Fibroblast of upper back skin (primary cell): ENCODE measurements at regions not wholly inside any gene's neighbourhood (a gene's known extent, or its start where the extent isn't known, plus 50 kb on each side); places are given as distances from the start of the nearest gene placed in this dataset.

ENCODE experiments used
- DNase-seq: peaks from one replicate; pipeline ENCODE4 v3.0.0-alpha.2; 2013

DNA sequence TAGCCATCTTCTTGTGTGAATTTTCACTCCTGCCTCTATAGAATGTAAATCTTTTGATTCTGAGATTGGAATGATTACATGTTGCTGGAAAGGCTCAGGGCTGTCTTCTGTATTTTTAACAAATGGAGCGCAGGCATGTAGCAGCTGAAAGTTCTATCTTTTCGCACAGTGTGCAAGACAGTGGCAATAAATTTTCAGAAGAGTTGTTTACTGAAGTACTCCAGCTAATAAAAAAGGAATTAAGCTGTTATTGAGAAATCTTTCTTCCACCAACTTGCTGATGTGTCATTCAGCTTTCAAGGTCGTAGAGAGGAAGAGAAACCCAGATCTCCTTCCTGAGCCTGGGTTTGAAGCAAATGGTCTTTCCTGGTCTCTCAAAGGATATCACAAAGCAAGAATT, 122.0 kb upstream of the PUDP start:
- DNase-seq, result peak; percentile 18

DNA sequence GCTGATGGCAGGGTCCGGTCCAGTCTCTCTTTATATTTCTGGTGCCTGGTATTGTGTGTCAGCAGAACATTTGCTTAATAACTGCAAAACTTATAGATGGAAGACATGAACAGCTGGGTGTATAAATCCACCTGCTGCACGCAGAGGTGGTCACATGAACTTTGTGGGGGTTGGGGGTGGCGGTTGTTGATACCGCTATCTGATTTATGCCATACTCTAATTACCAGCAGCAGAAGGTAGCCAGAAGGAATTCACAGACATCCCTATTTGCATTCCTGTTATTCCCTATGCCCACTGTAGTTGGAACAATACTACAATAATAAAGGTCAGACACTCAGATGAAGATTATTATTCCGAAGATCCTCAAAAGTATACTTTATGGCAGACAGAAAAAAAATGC, 121.6 kb upstream of the PUDP start:
- no peak for DNase-seq

DNA sequence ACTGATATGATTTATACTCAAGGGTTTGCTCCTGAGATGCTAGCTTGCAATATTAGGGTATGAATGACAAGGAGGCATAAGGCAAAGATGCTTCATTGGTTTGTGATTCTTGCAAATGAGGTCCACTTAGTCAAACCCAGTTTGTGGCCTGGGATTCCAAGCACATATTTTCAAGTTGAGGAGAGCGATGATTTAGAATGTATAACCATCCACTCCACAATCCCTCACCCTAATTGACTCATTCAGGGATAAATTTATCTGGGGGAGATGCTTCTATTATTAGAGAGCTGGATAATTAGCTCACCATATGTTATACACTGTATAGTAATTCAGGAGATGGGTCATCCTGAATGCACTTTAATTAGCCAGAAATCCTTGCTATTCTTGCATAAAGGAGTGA, 118.3 kb upstream of the PUDP start:
- peak; percentile 46 for DNase-seq

DNA sequence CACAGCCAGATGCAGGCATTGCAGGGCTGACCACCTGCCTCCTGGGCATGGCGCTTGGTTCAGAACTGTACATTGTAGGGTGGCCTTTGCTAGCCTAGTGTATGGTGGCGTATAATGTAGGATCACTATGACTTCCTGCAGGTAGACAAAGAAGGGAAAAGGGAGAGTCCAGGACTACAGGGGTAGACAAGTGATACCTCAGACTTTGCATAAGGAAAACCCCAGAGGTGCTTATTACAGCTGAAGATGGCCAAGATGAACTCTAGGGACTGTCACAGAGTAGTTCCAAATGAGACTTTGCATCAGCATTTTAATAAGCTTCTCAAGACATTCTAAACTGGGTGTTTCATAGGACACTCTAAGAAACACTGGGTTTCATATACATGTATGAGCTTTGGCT, 116.4 kb upstream of the PUDP start:
- no peak for DNase-seq

DNA sequence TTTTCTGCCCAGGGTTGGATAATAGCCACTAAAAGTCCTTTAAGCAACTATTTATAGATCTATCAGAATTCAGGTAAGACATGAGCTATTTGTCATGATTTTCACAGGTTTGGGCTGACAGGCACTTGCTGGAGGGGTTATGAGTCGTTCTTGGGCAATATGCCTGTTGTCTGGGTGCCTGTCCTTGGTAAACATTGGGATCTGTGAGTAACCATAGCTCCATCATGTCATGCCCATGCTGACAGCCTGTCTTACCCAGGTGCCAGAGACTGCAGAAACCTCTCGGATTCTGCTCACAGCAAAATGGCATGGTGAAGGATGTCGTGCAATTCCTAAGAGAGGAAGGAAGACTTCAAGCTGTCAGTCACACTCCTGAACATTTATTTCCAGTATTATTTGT, 116.0 kb upstream of the PUDP start:
- DNase-seq, result no peak

DNA sequence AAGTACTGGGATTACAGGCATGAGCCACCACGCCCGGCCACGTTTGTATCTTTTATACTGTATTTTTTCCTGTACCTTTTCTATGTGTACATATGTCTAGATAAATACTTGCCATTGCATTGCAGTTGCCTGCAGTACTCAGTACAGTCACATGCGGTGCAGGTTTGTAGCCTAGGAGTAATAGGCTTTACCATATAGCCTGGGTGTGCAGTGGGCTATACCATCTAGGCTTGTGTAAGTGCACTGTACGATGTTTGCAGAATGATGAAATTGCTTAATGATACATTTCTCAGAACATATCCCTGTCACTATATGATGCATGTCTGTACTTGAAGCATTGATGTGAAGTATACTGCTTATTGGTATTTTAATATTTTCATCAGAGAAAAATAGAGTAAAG, 115.4 kb upstream of the PUDP start:
- DNase-seq, result no peak

DNA sequence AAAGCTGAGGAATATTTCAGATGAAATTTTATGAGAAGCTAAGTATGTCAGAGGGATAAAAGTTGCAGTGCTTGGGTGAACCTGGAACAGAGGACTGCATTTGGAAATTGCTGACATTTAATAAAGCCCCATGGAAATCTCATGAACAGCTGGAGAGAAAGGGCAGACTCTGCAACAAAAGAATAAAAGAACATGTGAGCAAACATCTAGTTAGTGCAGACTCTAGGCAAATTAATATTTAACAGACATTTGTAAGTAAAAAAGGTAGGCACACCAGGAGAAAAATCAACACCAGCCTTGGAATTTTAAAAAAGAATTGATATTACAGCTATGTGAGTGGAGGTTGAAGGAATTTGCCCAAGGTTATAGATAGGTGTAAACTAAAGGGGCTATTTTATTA, 114.6 kb upstream of the PUDP start:
- DNase-seq, result no peak

DNA sequence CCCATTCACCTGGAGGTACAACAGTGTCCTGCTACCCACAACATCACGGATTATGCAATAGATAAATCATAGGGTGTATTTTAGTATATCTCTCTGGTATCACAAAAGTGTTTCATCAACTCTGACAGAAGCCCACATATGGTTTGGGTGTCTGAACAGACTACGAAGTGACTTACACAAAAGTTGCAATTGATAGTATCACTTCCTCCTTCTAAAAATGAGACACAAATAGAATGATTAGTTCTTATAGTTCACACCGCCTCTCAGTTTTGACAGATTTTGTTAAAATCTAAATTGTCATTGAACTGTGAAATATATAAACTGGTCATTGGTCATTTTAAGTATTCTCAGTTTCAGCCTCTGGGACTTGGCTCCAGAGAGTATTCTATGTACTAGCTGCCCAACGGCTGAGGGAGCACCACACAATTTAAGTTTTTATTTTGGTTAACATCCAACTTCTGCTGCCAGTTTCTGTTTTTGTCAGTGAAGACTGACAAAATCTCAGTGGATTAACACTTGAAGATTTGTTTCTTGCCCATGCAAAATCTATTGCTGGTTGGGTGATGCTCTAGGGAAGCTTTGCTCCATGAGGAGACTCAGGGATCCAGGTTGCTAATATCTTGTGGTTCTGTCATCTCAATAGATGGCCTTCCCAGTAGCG, 113.8 kb upstream of the PUDP start:
- DNase-seq, result no peak

DNA sequence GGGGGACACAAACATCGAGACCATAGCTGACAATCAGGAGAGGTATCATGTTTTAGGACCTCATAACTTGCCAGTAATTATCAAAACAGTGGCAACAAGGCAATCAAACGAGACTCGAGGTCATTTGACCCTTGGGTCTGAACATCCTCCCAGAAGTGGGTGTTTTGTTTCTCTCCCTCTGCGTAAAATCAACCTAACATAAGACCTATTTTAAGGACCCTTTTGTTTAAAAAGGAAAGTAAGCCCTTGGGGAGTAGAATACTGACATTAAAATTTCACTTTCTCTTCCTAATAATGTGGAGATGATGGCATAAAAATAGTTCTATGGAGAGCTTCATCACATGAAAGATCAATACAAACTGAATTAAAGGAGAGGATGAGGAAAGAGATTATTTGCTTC, 106.2 kb upstream of the PUDP start:
- DNase-seq, result no peak

DNA sequence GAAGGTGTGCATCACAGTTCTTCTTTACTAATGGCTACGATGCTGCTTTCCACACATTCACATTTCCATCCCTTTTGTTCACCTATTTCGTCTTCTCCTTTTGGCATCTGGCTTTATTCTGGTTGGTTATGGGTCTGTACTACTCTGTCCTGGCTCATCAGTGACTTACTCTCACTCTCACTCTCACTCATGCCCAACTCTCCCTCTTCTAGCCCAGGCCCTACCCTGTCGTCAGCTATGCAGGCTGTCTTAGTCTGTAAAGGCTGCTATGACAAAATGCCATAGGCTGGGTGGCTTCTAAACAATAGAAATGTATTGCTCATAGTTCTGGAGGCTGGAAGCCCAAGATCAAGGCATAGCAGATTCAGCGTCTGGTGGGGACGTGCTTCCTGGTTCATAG, 105.6 kb upstream of the PUDP start:
- DNase-seq, result no peak

DNA sequence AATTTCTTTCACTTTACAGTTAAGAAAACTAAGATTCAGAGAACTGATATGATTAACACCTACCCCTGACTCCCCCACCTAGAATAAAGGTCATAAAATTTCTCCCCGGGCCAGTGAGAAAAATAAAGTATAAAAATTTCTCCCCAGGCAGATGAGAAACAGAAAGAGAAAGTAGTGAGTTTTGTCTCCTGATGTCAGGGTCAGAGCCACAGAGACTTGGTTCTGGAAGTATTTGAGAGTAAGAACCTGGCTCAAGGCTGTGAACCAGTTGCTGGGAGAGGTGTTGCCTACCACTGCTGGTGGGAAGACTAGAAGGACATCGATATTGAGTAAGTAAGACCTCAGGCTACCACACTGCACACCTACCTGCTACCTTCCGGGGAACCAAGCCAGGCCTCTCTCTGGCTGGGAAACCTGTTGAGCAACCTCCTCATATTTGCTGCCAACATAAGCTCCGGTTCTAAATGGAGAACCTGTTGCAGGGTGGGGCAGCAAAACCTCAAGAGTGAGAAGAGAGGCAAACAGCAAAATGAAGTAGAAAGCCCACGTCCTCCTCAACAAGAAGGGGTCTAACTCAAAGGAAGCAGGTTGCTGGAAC, 104.2 kb upstream of the PUDP start:
- no peak for DNase-seq

DNA sequence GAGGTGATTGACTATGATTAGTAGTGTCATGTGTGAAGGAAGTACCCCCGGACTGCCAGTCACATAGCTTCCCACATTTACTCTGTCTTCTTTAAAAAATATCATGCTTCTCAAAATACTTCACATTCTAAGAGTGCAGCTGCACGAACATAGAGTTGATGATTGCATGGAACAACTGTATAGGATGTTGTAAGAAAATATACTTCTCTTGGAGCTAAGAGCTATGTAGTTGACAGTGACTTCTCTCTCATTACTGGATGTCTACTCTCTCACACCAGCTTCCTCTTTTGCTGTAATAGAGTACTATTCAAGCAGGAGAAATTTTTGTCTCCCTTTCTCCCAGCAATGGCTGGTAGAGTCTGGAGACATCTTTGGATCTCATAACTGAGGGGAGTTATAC, 99.4 kb upstream of the PUDP start:
- no peak for DNase-seq

DNA sequence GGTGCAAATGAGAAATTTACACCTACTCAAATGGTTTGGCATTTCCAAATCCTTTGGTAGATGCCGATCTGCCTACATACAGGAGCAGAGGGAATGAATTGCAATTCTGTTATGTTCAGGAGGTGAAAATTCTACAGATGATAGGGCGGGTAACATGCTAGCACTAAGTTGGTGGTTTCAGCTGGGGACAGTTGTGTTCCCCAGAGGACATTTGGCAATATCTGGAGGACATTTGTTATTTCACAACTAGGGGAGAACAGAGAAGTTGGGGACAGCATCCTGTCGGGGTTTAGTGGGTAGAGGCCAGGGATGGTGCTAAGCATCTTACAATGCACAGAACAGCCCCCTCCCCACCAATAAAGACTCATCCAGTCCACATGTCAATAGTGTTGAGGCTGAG, 96.5 kb upstream of the PUDP start:
- no peak for DNase-seq

DNA sequence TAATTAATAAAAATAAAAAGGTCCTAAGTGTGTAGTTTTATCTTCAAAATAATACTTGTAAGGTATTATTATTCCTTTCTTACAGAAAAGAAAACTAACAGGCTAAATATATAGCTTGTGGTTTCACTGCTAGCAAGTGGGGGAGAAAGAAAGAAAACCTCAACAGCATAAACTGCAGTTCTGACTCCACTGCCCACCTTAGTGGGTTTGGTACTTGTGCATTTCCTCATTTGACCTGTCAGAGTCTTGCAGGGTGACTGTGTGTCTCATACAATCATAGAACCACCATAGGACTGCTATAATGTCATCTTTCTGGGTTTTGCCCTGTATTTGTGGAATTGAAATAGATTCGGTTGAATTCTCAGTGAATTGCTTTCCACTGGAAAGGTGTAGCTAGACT, 94.7 kb upstream of the PUDP start:
- DNase-seq, result no peak

DNA sequence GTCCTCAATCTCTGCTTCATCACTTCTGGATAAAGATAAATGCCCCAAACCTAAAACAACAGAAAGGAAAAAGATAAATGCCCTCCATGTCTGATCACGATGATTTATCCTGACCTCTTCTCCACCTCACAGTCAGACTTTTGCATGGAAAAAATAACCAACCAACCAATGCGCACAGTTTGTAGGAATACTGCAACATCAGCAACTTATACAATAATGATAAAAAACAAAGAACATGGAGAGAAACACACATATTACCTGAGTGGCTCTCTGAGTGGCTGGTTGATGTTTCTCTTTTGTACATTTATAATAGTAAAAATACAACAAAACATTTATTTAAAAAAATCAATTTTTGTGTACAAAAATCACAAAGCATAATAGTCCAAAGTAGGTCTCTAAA, 93.0 kb upstream of the PUDP start:
- DNase-seq, result no peak

DNA sequence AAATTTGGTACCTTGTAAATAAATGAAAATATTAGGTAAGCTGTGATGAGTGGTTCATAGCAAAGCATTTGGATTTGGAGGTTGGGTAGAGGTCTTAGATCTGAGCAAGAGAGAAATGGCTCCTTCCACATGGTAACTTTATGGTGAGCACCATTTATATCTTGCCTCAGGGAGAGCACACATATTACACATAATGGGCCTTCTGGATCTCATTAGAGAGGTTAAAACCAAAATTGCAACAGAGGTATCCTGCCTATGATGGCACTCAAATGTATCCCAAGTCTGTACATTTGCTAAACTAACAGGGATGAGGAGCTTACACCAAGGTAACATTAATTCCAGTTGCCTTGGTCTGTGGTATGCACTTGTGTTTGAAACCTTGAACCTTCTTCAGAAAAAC, 87.1 kb upstream of the PUDP start:
- no peak for DNase-seq

DNA sequence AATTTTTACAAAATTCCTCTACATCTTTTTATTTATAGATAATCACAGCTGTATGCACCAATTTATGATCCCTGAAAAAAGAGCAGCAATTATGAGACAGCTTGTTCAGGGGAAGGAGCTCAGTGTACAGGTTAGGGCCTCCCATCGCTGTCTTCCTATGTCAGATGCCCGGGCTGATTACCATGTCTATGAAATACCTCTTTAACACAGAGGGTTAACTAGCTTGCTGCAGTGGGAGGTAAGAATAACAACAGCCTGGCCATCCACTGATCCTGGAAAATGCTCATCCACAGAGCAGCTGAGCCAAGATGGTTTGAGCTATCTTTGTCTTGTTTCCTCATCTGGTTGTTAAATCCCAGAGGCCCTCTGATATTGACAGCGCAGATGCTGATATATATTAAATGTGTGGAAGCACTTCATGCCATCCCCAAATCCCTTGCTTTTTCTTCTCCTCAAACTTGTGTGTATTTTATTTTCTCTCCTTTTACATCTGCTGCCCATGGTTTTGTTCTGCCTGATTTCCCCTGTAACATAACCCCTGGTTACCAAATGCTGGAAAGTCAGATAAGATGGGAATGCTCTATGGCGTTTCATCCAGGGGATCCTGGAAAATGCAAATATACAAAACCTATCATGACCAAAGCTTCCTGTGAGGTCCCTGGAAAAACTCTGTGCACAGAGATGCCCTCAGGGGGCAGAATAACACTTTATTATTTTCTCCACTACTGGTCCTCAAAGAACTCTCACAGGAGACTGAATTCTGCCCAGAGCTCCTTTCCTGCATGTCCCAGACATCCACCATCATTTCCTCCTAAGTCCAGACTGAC, 85.8 kb upstream of the PUDP start:
- no peak for DNase-seq

DNA sequence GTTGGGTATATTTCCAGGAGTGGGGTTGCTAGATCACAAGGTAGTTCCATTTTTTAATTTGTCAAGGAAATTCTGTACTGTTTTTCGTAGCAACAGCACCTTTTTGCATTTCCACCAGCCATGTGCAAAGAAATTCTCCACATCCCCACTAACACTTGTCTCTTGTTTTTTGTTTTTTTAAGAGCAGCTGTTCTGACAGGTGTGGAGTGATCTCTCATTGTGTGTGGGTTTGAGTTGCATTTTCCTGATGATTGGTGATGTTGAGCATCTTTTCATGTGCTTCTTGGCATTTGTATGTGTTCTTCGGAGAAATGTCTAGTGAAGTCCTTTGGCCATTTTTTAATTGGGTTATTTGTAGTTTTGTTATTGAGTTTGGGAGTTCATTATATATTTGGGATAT, 80.3 kb upstream of the PUDP start:
- no peak for DNase-seq

DNA sequence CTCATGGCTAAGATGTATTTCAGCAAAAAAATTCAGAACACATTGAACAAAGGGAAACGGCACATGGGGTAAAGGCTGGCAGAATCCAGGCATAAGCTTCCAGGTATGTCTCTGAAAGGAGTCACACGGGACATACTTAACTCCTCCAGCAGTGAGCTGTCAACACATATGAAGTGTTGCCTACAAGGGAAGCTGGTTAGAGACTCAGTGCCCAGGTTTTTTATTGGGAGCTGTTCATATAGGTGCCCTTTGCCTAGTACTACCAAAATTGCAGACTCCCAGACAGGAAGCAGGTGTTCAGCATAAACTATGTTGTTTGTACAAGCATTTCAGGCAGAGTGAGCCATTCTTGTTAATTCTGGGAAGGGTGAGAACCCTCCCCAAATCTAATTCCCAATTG, 77.4 kb upstream of the PUDP start:
- no peak for DNase-seq

DNA sequence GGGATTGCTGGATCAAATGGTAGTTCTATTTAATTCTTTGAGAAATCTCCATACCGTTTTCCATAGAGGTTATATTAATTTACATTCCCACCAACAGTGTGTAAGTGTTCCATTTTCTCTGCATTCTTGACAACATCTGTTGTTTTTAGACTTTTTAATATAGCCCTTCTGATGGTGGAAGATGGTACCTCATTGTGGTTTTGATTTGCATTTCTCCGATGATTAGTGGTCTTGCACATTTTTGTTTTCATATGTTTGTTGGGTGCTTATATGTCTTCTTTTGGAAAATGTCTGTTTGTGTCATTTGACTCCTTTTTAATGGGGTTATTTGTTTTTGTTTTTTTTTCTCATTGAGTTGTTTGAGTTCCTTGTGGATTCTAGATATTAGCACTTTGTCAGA, 75.3 kb upstream of the PUDP start:
- DNase-seq, result no peak

DNA sequence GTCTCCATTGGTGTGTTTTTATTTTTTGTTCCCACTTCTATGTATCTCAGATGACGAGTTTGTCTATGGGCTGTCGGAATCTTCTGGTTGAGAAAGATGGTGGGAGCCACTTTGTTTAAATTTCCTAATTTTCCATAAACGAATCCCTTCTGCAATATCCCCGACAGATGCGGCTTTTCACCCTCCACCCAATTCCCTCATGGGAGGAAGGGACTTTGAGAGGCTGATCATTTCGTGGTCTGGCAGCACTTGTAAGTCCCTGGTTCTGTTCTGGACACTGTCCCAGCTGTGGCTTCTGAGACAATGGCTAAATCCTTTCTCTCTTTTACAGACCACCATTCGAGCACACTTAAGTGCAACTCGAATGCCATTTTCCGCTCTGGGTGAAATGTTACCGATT, 72.2 kb upstream of the PUDP start:
- DNase-seq, result no peak

DNA sequence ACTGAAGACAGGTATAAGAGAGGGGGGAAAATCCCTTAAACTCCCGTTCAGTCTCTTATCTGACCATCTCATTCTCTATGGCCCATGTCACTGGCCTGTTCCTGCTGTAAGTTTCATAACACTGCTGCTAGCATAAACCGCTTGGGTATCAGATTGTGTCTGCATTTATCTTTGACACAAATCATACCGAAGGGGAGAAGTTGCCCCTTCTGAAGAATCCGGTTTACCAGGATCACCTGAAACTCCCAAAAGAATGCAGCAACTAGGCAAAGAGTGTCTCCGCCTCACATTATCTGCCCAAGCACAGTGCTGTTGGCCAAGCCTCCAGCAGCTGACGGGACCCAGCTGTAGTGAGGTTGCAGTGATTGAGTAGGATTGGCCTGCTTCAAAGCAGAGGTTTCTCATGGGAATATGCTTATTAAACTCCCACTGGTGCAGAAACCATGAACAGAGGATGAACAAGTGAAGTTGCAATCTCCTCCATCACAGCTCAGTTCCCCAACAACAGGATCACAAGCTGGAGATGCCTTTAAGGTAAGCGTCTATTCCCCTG, 71.3 kb upstream of the PUDP start:
- DNase-seq, result no peak

DNA sequence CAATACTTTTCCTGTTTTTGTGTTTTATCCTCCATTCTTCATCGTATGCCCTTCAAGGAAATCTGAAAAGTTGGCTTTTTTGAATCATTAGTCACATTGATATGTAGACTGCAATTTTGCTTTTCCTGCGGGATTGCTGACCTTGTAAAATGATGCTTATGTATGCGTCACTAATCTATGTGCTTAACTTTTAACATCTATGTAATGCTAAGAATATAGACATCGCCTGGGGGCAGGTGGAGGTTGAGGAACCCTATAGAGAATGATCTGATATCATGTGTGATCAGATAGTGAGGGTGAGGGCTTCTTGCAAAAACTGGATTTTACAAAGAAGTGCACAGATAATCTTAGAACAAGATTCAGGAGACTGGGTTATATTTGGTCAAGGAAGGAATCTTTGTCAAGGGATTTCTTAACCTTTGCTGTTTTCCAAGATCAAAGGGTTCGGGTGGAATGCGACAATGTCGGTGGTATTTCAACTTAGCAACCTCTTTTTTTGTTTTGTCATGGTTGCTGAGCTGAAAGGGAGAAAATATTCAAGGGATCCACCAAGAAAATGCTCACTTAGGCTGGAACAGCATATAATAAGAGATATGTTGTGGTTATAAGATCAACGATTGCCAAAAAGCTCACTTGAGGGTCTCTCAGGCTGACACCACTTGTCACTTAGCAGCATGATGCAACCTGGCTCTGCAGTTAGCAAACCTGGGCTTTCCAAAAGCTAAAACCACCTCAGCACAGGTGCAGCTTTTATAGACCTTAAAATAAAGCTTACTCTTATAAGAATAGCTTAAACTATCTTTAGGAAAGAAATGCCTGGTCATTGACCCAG, 70.6 kb upstream of the PUDP start:
- DNase-seq, result no peak
